Spinal cord (tissue), 9 donors: ENCODE measurements at regions not wholly inside any gene's neighbourhood (a gene's known extent, or its start where the extent isn't known, plus 50 kb on each side); places are given as distances from the start of the nearest gene placed in this dataset.

Experiments
- DNase-seq, 6 donors: peaks; one replicate each; pipeline versions ENCODE4 v3.0.0 to v3.0.0-alpha.2; 2013 to 2015; ENCODE audit warnings: low spot score in 6 of 6, low read depth in 4 of 6
- H3K27ac ChIP-seq: one replicate; pipeline ENCODE4 v1.5.1; 2013; ENCODE audit warnings: low read depth, low read length, control low read depth
- H3K27me3 ChIP-seq: one replicate; pipeline ENCODE4 v1.6.1; 2013; ENCODE audit warnings: low read length; ENCODE audit not compliant: control insufficient read depth, insufficient read depth
- H3K36me3 ChIP-seq: one replicate; pipeline ENCODE4 v1.6.1; 2013; ENCODE audit warnings: low read length; ENCODE audit not compliant: control insufficient read depth, insufficient read depth
- H3K4me1 ChIP-seq: one replicate; pipeline ENCODE4 v1.6.1; 2013; ENCODE audit warnings: low read length; ENCODE audit not compliant: control insufficient read depth, insufficient read depth
- H3K4me3 ChIP-seq: one replicate; pipeline ENCODE4 v1.5.1; 2013; ENCODE audit warnings: low read depth, low read length, control low read depth
- H3K9me3 ChIP-seq: one replicate; pipeline ENCODE4 v1.6.1; 2013; ENCODE audit warnings: low read length; ENCODE audit not compliant: control insufficient read depth, insufficient read depth
- WGBS: methylation state at CpG from one replicate; pipeline ENCODE4 v1.1.5; 2013; ENCODE audit warnings: missing lambda C conversion rate; ENCODE audit not compliant: insufficient coverage; 5-methylcytosine and 5-hydroxymethylcytosine counted together
- donor health status: healthy.

- Histone ChIP-seq H3K36me3 (no peaks in the 10 kb centered on the region), H3K4me1 (no peaks in the 10 kb centered on the region), H3K4me3 (no peak overlapping the region), H3K27ac (no peak overlapping the region), H3K9me3 (no peaks in the 10 kb centered on the region), H3K27me3 (no peaks in the 10 kb centered on the region)
- WGBS = 90% methylated on average over 2 of the region's 5 CpGs
- DNase-seq = peak in 1 of 6 donors; percentile 46
These were observed 164.2 kb downstream of the OGFRL1 start for GRCh38 chr6:71452697-71453370.

- Histone ChIP-seq H3K4me1 (no peaks in the 10 kb centered on the region), H3K27me3 (no peaks in the 10 kb centered on the region), H3K27ac (no peak overlapping the region), H3K4me3 (no peak overlapping the region), H3K36me3 (no peaks in the 10 kb centered on the region), H3K9me3 (no peaks in the 10 kb centered on the region)
- no peak for DNase-seq
These were observed 164.7 kb downstream of the OGFRL1 start for GRCh38 chr6:71453371-71453706.

- Histone ChIP-seq H3K27ac (no peak overlapping the region), H3K36me3 (no peaks in the 10 kb centered on the region), H3K4me3 (no peak overlapping the region), H3K4me1 (no peaks in the 10 kb centered on the region), H3K9me3 (no peaks in the 10 kb centered on the region), H3K27me3 (no peaks in the 10 kb centered on the region)
- DNase-seq = no peak
- no CpG with 5 or more reads among the region's 1 CpG for WGBS
These were observed 165.4 kb downstream of the OGFRL1 start for GRCh38 chr6:71454056-71454455.

GRCh38 chr6:71457929-71458328 lies 169.3 kb downstream of the OGFRL1 start:
- no peak for DNase-seq
- H3K9me3 ChIP-seq = no peaks in the 10 kb centered on the region
- H3K27ac ChIP-seq = no peak overlapping the region
- WGBS = no CpG with 5 or more reads among the region's 1 CpG
- no peaks in the 10 kb centered on the region for H3K4me1 ChIP-seq
- no peak overlapping the region for H3K4me3 ChIP-seq
- no peaks in the 10 kb centered on the region for H3K36me3 ChIP-seq
- no peaks in the 10 kb centered on the region for H3K27me3 ChIP-seq

- H3K9me3 ChIP-seq = no peaks in the 10 kb centered on the region
- no peaks in the 10 kb centered on the region for H3K36me3 ChIP-seq
- no peak for DNase-seq
- H3K27ac ChIP-seq = no peak overlapping the region
- WGBS = no CpG with 5 or more reads among the region's 2 CpGs
- no peaks in the 10 kb centered on the region for H3K27me3 ChIP-seq
- H3K4me1 ChIP-seq = no peaks in the 10 kb centered on the region
- H3K4me3 ChIP-seq = no peak overlapping the region
These were observed 170.6 kb downstream of the OGFRL1 start for GRCh38 chr6:71459162-71459561.

- Histone ChIP-seq H3K27ac (no peak overlapping the region), H3K4me1 (no peaks in the 10 kb centered on the region), H3K4me3 (no peak overlapping the region), H3K9me3 (no peaks in the 10 kb centered on the region), H3K36me3 (no peaks in the 10 kb centered on the region), H3K27me3 (no peaks in the 10 kb centered on the region)
- no peak for DNase-seq
- 93% methylated on average over 2 of the region's 3 CpGs for WGBS
These were observed 172.3 kb downstream of the OGFRL1 start for GRCh38 chr6:71460933-71461332.

- Histone ChIP-seq H3K36me3 (no peaks in the 10 kb centered on the region), H3K9me3 (no peaks in the 10 kb centered on the region), H3K27me3 (no peaks in the 10 kb centered on the region), H3K4me1 (no peaks in the 10 kb centered on the region), H3K27ac (no peak overlapping the region), H3K4me3 (no peak overlapping the region)
- no CpG with 5 or more reads among the region's 1 CpG for WGBS
- no peak for DNase-seq
These were observed 174.4 kb downstream of the OGFRL1 start for GRCh38 chr6:71463061-71463460.

GRCh38 chr6:71465096-71465495 lies 176.5 kb downstream of the OGFRL1 start:
- H3K4me1 ChIP-seq = no peaks in the 10 kb centered on the region
- no peaks in the 10 kb centered on the region for H3K9me3 ChIP-seq
- H3K4me3 ChIP-seq = no peak overlapping the region
- H3K27ac ChIP-seq = no peak overlapping the region
- H3K36me3 ChIP-seq = no peaks in the 10 kb centered on the region
- no peaks in the 10 kb centered on the region for H3K27me3 ChIP-seq
- no CpG with 5 or more reads among the region's 1 CpG for WGBS
- DNase-seq = no peak

GRCh38 chr6:71466362-71466761 lies 177.8 kb downstream of the OGFRL1 start:
- Histone ChIP-seq H3K27ac (no peak overlapping the region), H3K4me1 (no peaks in the 10 kb centered on the region), H3K27me3 (no peaks in the 10 kb centered on the region), H3K4me3 (no peak overlapping the region), H3K36me3 (no peaks in the 10 kb centered on the region), H3K9me3 (no peaks in the 10 kb centered on the region)
- WGBS = no CpG with 5 or more reads among the region's 1 CpG
- no peak for DNase-seq

- no peak for DNase-seq
- Histone ChIP-seq H3K27me3 (no peaks in the 10 kb centered on the region), H3K27ac (no peak overlapping the region), H3K36me3 (no peaks in the 10 kb centered on the region), H3K4me1 (no peaks in the 10 kb centered on the region), H3K9me3 (no peaks in the 10 kb centered on the region), H3K4me3 (no peak overlapping the region)
These were observed 179.4 kb downstream of the OGFRL1 start for GRCh38 chr6:71468038-71468437.
